MCF 10A (cell line): ENCODE measurements at regions not wholly inside any gene's neighbourhood (a gene's known extent, or its start where the extent isn't known, plus 50 kb on each side); places are given as distances from the start of the nearest gene placed in this dataset.
"Not testable (repeated sequence)": the region's sequence is repeated elsewhere in the genome, so short reads cannot be mapped to it uniquely, and the experiment has no call there.

Experiments
- BruUV-seq: library from RNA; stranded (reverse); fragments of 400-500 nt; replicated peaks from 2 replicates; lab custom pipeline; 2021; lab: Mats Ljungman, UMichigan
- CTCF ChIA-PET: fragments of 300-600 bp; sonication (Branson Sonifier 250); formaldehyde crosslinking; extraction: SDS; loops from one replicate; lab custom pipeline; 2021; ENCODE audit warnings: antibody characterized with exemption, inconsistent platforms; lab: Yijun Ruan, JAX
- POLR2A ChIA-PET: fragments of 300-600, 350-650 bp; sonication (Branson Sonifier 250); formaldehyde crosslinking; extraction: SDS; loops from one replicate; lab custom pipeline; 2020; ENCODE audit warnings: antibody characterized with exemption, inconsistent platforms; lab: Yijun Ruan, JAX
- DNase-seq: peaks from one replicate; pipeline ENCODE4 v3.0.0-alpha.2; 2018; ENCODE audit not compliant: unreplicated experiment
- H3K27ac Mint-ChIP-seq: one replicate; pipeline ENCODE4 v1.8.0; 2022; ENCODE audit warnings: mild to moderate bottlenecking, low read depth, mixed read lengths; ENCODE audit not compliant: unreplicated experiment
- H3K27me3 Mint-ChIP-seq: one replicate; pipeline ENCODE4 v1.8.0; 2022; ENCODE audit warnings: mixed read lengths; ENCODE audit not compliant: insufficient read depth, unreplicated experiment
- H3K36me3 Mint-ChIP-seq: one replicate; pipeline ENCODE4 v1.8.0; 2022; ENCODE audit warnings: mild to moderate bottlenecking, moderate library complexity, mixed read lengths; ENCODE audit not compliant: insufficient read depth, unreplicated experiment
- H3K4me1 Mint-ChIP-seq: one replicate; pipeline ENCODE4 v1.8.0; 2022; ENCODE audit warnings: mixed read lengths; ENCODE audit not compliant: insufficient read depth, unreplicated experiment
- H3K4me3 Mint-ChIP-seq: one replicate; pipeline ENCODE4 v1.8.0; 2022; ENCODE audit warnings: mild to moderate bottlenecking, moderate library complexity, mixed read lengths; ENCODE audit not compliant: unreplicated experiment
- H3K9me3 Mint-ChIP-seq: one replicate; pipeline ENCODE4 v1.8.0; 2022; ENCODE audit warnings: mixed read lengths; ENCODE audit not compliant: unreplicated experiment
- CTCF ChIP-seq: fragments of 200-600 bp; IDR thresholded peaks from one replicate; pipeline ENCODE4 v1.8.0; 2022; ENCODE audit warnings: antibody characterized with exemption, mild to moderate bottlenecking; ENCODE audit not compliant: unreplicated experiment
- intact Hi-C: fragments of 100-400 bp; cut with micrococcal nuclease; formaldehyde crosslinking; loops from 2 replicates; pipeline ENCODE4 v1.14.1; 2022

- H3K4me1 Mint-ChIP-seq, result no peaks in the 10 kb centered on the region
- CTCF ChIA-PET, result interaction anchor here (0.6 to 1.2 kb wide), 3 partner anchors 469 to 667 kb away, joined by 3 to 4 read pairs (median 3); no protein-coding TSS in a partner anchor
- no peaks in the 10 kb centered on the region for H3K36me3 Mint-ChIP-seq
- TF ChIP-seq CTCF, result no peak
- POLR2A ChIA-PET, result no interaction called here
- BruUV-seq, result no TSS peak
- no peak overlapping the region for H3K27ac Mint-ChIP-seq
- no peaks in the 10 kb centered on the region for H3K27me3 Mint-ChIP-seq
- intact Hi-C loops, result no loop called here
- no peaks in the 10 kb centered on the region for H3K9me3 Mint-ChIP-seq
- DNase-seq, result no peak
- H3K4me3 Mint-ChIP-seq, result no peak overlapping the region
Observed at GRCh38 chr3:65262548-65262947, 574.7 kb upstream of the ADAMTS9 start.

- H3K27me3 Mint-ChIP-seq, result no peaks in the 10 kb centered on the region
- intact Hi-C loops, result no loop called here
- no peaks in the 10 kb centered on the region for H3K9me3 Mint-ChIP-seq
- no peak for TF ChIP-seq CTCF
- H3K27ac Mint-ChIP-seq, result no peak overlapping the region
- H3K4me1 Mint-ChIP-seq, result no peaks in the 10 kb centered on the region
- no TSS peak for BruUV-seq
- H3K36me3 Mint-ChIP-seq, result no peaks in the 10 kb centered on the region
- POLR2A ChIA-PET, result interaction anchor here (0.7 kb wide), 1 partner anchor 53 kb away, joined by 3 read pairs; no protein-coding TSS in a partner anchor
- CTCF ChIA-PET, result no interaction called here
- DNase-seq, result no peak
- H3K4me3 Mint-ChIP-seq, result no peak overlapping the region
Observed at GRCh38 chr3:65259946-65260345, 572.1 kb upstream of the ADAMTS9 start.

GRCh38 chr3:65252914-65253313 is 565.1 kb upstream of the ADAMTS9 start:
- H3K4me1 Mint-ChIP-seq, H3K36me3 Mint-ChIP-seq, H3K27me3 Mint-ChIP-seq, DNase-seq, intact Hi-C loops, H3K27ac Mint-ChIP-seq, H3K4me3 Mint-ChIP-seq, BruUV-seq, POLR2A ChIA-PET, H3K9me3 Mint-ChIP-seq: not testable (repeated sequence)
- CTCF ChIA-PET, result interaction anchor here (0.6 kb wide), 2 partner anchors 523 to 973 kb away, joined by 3 to 5 read pairs; no protein-coding TSS in a partner anchor

GRCh38 chr3:65252266-65252665 is 564.5 kb upstream of the ADAMTS9 start:
- intact Hi-C loops, result no loop called here

More at GRCh38 chr3:65252266-65252665, 564.5 kb upstream of the ADAMTS9 start:
- H3K36me3 Mint-ChIP-seq, result no peaks in the 10 kb centered on the region
- BruUV-seq, result no TSS peak
- ChIA-PET POLR2A (no interaction called here), CTCF (interaction anchor here (10.5 kb wide), 1 partner anchor 721 kb away, joined by 135 read pairs; no protein-coding TSS in a partner anchor)
- no peak for DNase-seq
- H3K4me1 Mint-ChIP-seq, result no peaks in the 10 kb centered on the region
- H3K9me3 Mint-ChIP-seq, result no peaks in the 10 kb centered on the region
- H3K27ac Mint-ChIP-seq, result no peak overlapping the region
- H3K4me3 Mint-ChIP-seq, result no peak overlapping the region
- TF ChIP-seq CTCF, result no peak
- no peaks in the 10 kb centered on the region for H3K27me3 Mint-ChIP-seq
